T-helper 17 cell (primary cell): ENCODE measurements at regions not wholly inside any gene's neighbourhood (a gene's known extent, or its start where the extent isn't known, plus 50 kb on each side); places are given as distances from the start of the nearest gene placed in this dataset.

Experiments
- ATAC-seq: fragments of 150-1000 bp; cut with Tn5 transposase; 2 replicates; pipeline ENCODE4 v1.10.0; 2021; ENCODE audit warnings: mild to moderate bottlenecking, moderate library complexity
- DNase-seq, 3 donors: peaks; one replicate each; pipeline versions ENCODE4 v3.0.0 to v3.0.0-alpha.2; 2020 to 2021
- H3K9me3 ChIP-seq: one replicate; pipeline ENCODE4 v1.7.0; 2013; ENCODE audit warnings: low read length, mild to moderate bottlenecking; ENCODE audit not compliant: control insufficient read depth, poor library complexity, severe bottlenecking
- H3K27ac Mint-ChIP-seq: one replicate; pipeline ENCODE4 v1.8.0; 2022; ENCODE audit warnings: mild to moderate bottlenecking, moderate library complexity, mixed read lengths
- H3K27me3 Mint-ChIP-seq: one replicate; pipeline ENCODE4 v1.8.0; 2022; ENCODE audit warnings: mixed read lengths
- H3K36me3 Mint-ChIP-seq: one replicate; pipeline ENCODE4 v1.8.0; 2022; ENCODE audit warnings: low read depth, mixed read lengths
- H3K4me1 Mint-ChIP-seq: one replicate; pipeline ENCODE4 v1.8.0; 2022; ENCODE audit warnings: mild to moderate bottlenecking, mixed read lengths
- H3K4me3 Mint-ChIP-seq: one replicate; pipeline ENCODE4 v1.8.0; 2022; ENCODE audit warnings: mild to moderate bottlenecking, moderate library complexity, mixed read lengths

DNA sequence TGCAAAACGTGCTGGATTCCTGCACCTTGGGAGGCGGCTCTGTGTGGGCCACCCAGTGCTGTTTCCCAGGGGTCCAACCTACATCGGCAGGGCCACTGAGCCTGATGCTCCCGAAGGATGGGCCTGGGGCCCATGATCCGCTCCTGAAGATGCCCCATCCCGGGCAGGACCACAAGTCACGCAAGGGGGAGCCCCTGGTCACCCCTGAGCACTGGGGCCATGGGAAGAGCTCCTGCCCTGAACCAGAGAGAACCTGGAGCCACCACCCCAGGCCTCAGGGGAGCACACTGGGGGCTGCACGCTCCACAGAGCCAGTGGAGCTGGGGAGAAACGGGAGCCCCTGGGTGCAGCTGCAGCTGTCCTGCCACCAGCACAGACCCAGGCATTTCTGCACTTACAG, 124.6 kb upstream of the SFSWAP start:
- DNase-seq (no peak), ATAC-seq (no peak)
- no peaks in the 10 kb centered on the region for H3K36me3 Mint-ChIP-seq
- peaks cover 5% of the 10 kb centered on the region for H3K4me1 Mint-ChIP-seq
- H3K27ac Mint-ChIP-seq: no peak overlapping the region
- H3K27me3 Mint-ChIP-seq: peaks cover 11% of the 10 kb centered on the region
- no peaks in the 10 kb centered on the region for H3K9me3 ChIP-seq
- no peak overlapping the region for H3K4me3 Mint-ChIP-seq

- H3K9me3 ChIP-seq: no peaks in the 10 kb centered on the region
- no peak overlapping the region for H3K27ac Mint-ChIP-seq
- H3K27me3 Mint-ChIP-seq: peaks cover 11% of the 10 kb centered on the region
- peaks cover 2% of the 10 kb centered on the region for H3K4me1 Mint-ChIP-seq
- ATAC-seq (no peak), DNase-seq (no peak)
- H3K36me3 Mint-ChIP-seq: no peaks in the 10 kb centered on the region
- no peak overlapping the region for H3K4me3 Mint-ChIP-seq
Observed at GRCh38 chr12:131586761-131587160, 124.1 kb upstream of the SFSWAP start.

- Mint-ChIP-seq H3K4me3 (no peak overlapping the region), H3K36me3 (no peaks in the 10 kb centered on the region), H3K27ac (no peak overlapping the region), H3K27me3 (peaks cover 11% of the 10 kb centered on the region), H3K4me1 (peaks cover 2% of the 10 kb centered on the region)
- ATAC-seq: no peak
- DNase-seq: no peak
- H3K9me3 ChIP-seq: no peaks in the 10 kb centered on the region
Observed at GRCh38 chr12:131587565-131587964, 123.3 kb upstream of the SFSWAP start.

GRCh38 chr12:131589221-131589897, 121.5 kb upstream of the SFSWAP start:
- peaks cover 10% of the 10 kb centered on the region for H3K4me1 Mint-ChIP-seq
- ATAC-seq: no peak
- DNase-seq: no peak
- no peaks in the 10 kb centered on the region for H3K36me3 Mint-ChIP-seq
- H3K27ac Mint-ChIP-seq: no peak overlapping the region
- no peaks in the 10 kb centered on the region for H3K9me3 ChIP-seq
- H3K4me3 Mint-ChIP-seq: no peak overlapping the region
- no peaks in the 10 kb centered on the region for H3K27me3 Mint-ChIP-seq

GRCh38 chr12:131589966-131590365, 120.9 kb upstream of the SFSWAP start:
- ATAC-seq (no peak), DNase-seq (no peak)
- Mint-ChIP-seq H3K4me1 (peaks cover 10% of the 10 kb centered on the region), H3K4me3 (no peak overlapping the region), H3K36me3 (no peaks in the 10 kb centered on the region), H3K27ac (no peak overlapping the region), H3K27me3 (no peaks in the 10 kb centered on the region)
- no peaks in the 10 kb centered on the region for H3K9me3 ChIP-seq

DNA sequence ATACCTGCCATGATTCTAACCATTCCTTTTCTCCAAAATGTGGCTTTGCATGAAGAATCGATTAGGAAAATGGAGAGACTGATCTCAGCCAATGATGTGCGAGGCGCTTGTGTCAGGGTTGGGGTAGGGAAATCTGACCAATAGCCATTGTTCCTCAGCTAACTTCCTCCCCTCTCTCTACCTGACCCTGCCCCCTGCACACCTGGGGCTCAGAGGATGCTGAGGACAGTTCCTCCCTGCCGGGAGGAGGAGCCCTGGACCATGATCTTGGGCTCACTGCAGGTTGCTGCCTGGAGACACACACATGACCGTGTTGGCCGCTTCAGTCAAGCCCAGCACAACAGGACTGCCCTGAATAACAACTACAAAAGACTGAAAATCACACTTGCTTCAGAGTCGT, 119.8 kb upstream of the SFSWAP start:
- no peaks in the 10 kb centered on the region for H3K36me3 Mint-ChIP-seq
- H3K4me3 Mint-ChIP-seq: no peak overlapping the region
- no peaks in the 10 kb centered on the region for H3K27me3 Mint-ChIP-seq
- peaks cover 10% of the 10 kb centered on the region for H3K4me1 Mint-ChIP-seq
- DNase-seq (no peak), ATAC-seq (no peak)
- H3K9me3 ChIP-seq: no peaks in the 10 kb centered on the region
- no peak overlapping the region for H3K27ac Mint-ChIP-seq

- peaks cover 10% of the 10 kb centered on the region for H3K4me1 Mint-ChIP-seq
- H3K27me3 Mint-ChIP-seq: no peaks in the 10 kb centered on the region
- no peak for ATAC-seq
- no peak overlapping the region for H3K4me3 Mint-ChIP-seq
- H3K9me3 ChIP-seq: no peaks in the 10 kb centered on the region
- no peak for DNase-seq
- peak overlapping the region; percentile 66 for H3K27ac Mint-ChIP-seq
- no peaks in the 10 kb centered on the region for H3K36me3 Mint-ChIP-seq
Observed at GRCh38 chr12:131591714-131592709, 118.9 kb upstream of the SFSWAP start.

DNA sequence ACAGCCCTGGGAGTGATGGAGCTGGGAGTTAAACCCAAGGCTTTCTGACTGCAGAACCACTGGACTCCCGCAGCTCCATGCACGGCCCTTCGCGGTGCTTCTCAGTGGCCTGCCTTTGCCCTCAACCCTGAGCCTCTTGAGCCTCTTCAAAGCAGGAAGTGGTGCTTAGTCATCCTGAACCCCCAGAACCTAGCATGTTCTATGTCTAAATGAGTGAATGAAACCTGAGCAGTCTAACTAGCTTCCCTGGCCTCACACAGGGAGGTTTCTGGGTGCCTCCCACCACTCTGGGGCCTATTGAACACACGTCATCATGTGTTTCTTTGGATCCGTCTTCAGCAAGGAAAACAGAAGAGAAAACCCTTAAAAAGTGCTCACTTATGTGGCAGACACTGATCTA, 117.9 kb upstream of the SFSWAP start:
- Mint-ChIP-seq H3K27me3 (no peaks in the 10 kb centered on the region), H3K4me3 (no peak overlapping the region), H3K27ac (peak overlapping the region; percentile 66), H3K36me3 (no peaks in the 10 kb centered on the region), H3K4me1 (peaks cover 10% of the 10 kb centered on the region)
- DNase-seq: no peak
- H3K9me3 ChIP-seq: no peaks in the 10 kb centered on the region
- no peak for ATAC-seq

DNA sequence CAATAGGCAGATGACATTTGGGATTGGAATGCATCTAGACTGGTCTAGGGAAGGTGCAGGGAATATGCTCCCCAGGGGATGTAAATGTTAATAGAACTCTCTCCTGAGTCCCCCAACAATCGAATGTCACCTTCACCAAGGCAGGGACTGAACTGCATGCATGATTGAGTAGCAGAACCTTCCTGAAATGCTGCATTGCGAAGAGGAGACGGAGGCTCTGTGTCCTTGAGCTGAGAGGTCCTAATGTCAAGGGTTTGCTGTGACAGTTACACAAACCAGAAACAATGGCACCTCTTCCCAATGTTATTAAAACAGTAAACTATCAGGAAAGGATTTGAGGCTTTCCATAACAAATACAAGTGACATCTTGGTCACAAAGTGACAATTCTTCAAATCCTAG, 117.5 kb upstream of the SFSWAP start:
- Mint-ChIP-seq H3K4me3 (no peak overlapping the region), H3K36me3 (no peaks in the 10 kb centered on the region), H3K27me3 (no peaks in the 10 kb centered on the region), H3K27ac (peak overlapping the region; percentile 66), H3K4me1 (peaks cover 10% of the 10 kb centered on the region)
- ATAC-seq (no peak), DNase-seq (no peak)
- H3K9me3 ChIP-seq: no peaks in the 10 kb centered on the region

DNA sequence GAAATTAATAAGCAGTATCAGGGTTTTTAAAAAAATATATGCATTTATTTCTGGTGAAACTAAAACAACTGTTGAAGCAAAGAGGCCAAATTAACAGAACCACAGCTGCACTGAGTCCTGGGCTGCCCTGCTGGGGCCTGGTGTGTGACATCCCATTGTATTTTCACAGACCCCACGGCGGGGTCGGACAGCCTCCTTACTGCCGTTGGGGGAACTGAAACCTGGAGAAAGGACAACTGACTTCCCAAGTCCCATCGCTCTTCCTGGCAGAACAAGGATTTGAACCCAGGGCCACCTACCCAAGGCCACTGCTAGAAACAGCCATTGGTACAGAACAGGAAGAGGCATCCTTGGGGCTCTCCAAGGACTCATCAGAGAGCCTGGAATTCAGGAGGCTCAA, 114.8 kb upstream of the SFSWAP start:
- ATAC-seq: no peak
- no peak for DNase-seq
- H3K9me3 ChIP-seq: no peaks in the 10 kb centered on the region
- Mint-ChIP-seq H3K36me3 (no peaks in the 10 kb centered on the region), H3K4me3 (no peak overlapping the region), H3K4me1 (peaks cover 22% of the 10 kb centered on the region), H3K27ac (no peak overlapping the region), H3K27me3 (no peaks in the 10 kb centered on the region)

GRCh38 chr12:131597333-131597732, 113.6 kb upstream of the SFSWAP start:
- Mint-ChIP-seq H3K36me3 (no peaks in the 10 kb centered on the region), H3K4me3 (no peak overlapping the region), H3K4me1 (peaks cover 22% of the 10 kb centered on the region), H3K27me3 (no peaks in the 10 kb centered on the region), H3K27ac (no peak overlapping the region)
- DNase-seq (no peak), ATAC-seq (no peak)
- no peaks in the 10 kb centered on the region for H3K9me3 ChIP-seq

- Mint-ChIP-seq H3K4me1 (peaks cover 22% of the 10 kb centered on the region), H3K4me3 (peak overlapping the region; percentile 39), H3K27ac (no peak overlapping the region), H3K36me3 (no peaks in the 10 kb centered on the region), H3K27me3 (no peaks in the 10 kb centered on the region)
- ATAC-seq (peak; percentile 78), DNase-seq (no peak)
- no peaks in the 10 kb centered on the region for H3K9me3 ChIP-seq
Observed at GRCh38 chr12:131598717-131599116, 112.2 kb upstream of the SFSWAP start.

DNA sequence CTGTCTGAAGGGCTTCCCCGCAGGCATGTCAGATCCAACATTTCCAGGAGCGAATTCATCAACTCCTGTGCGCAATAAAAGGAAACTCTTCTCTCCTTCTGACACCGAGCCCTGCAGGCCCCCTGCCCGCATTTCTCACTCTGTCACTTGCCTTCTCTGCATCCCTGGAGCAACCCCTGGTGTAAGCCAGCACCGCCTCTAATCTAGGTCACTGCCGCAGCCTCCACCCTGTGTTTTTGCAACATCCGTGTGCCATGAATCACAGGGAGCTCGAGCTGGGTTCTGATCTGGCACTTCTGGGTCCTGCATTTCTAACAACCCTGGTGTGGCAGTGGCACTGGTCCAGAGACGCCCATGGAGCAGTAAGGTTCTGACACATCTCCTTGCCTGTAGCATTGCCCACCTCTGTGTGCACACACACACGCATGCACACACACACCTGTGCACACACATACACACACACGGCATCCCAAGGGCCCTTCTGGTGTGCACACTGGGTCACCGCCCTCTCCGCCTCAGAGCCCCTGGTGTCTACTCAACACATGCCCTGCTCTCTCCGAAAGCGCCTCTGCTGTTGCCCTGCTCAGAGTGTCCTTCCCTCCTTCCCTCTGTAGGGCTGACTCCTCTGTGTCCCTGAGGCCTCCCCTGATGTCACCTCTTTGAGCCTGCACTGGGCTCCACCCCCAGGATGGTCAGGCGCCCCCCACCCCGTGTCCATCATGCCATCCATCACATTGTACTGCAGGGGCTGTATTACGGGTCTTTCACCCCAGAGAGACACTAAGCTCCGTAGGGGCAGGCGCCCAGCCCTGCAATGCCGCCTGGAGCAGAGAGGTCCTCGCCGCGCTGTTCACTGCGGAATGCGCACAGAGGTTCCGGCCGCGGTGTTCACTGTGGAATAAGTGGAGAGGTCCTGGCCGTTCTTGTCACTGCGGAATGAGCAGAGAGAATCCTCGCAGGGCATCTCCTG, 111.4 kb upstream of the SFSWAP start:
- Mint-ChIP-seq H3K36me3 (no peaks in the 10 kb centered on the region), H3K4me3 (no peak overlapping the region), H3K27ac (no peak overlapping the region), H3K27me3 (no peaks in the 10 kb centered on the region), H3K4me1 (peaks cover 26% of the 10 kb centered on the region)
- no peaks in the 10 kb centered on the region for H3K9me3 ChIP-seq
- no peak for DNase-seq
- peak; percentile 55 for ATAC-seq
